ENCODE measurements at regions not wholly inside any gene's neighbourhood (a gene's known extent, or its start where the extent isn't known, plus 50 kb on each side); places are given as distances from the start of the nearest gene placed in this dataset.

DNA sequence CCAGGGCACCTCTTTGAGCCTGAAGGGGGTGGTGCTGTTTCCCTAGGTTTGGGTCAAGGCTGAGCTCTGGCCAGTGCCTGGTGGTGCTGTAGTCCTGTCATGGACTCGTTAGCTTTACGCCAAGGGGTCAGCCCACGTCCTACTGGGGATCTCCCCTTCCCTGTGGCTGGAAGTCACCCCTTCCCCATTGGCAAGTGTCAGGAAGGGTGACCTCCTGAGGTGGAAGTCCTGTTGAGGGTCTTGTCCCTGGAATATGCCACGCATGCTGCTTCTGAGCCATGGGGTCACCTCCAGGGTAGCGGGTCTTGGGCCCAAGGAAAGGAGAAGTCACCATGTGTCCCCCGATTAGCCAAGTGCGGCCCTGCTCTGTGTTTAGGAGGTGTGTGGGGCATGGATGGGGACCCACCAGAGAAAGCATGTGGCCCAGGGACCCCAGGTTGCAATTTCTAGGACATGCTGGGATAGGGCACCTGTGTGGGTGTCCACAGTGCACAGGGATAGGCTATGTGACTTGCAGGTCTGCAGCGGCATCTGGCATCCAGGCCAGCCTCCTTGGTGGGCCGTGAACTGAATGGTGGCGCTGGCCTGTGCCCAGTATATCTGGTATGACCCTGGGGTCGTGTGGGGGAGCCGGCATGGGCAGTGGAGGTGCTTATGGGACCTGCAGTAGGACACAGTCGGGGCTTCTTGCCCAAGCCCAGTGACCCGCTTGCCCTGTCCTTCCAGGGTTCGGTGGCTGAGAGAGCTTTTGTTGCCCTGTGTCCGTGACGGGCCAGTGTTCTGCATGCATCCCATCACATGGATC is 226.7 kb downstream of the SNRPN start:
- Histone ChIP-seq H3K9me3 (replicated peaks; ENCODE audit: control insufficient read depth, insufficient read depth, low read depth, low read length) (no peaks in the 10 kb centered on the region), H3K27ac (ENCODE audit: extremely low read depth, low read depth, low read length) (no peak overlapping the region), H3K36me3 (ENCODE audit: control insufficient read depth, insufficient read depth, low read length) (no peaks in the 10 kb centered on the region), H3K27me3 (ENCODE audit: control insufficient read depth in 2 of 2, insufficient read depth in 2 of 2, low read length in 2 of 2) (no peaks in the 10 kb centered on the region), H3K79me2 (ENCODE audit: control insufficient read depth, insufficient read depth, low read length) (no peaks in the 10 kb centered on the region), H2AFZ (ENCODE audit: low read depth, low read length) (no peak overlapping the region), H3K9ac (ENCODE audit: insufficient read depth in 1 of 2, low read depth in 2 of 2, low read length in 2 of 2) (no peak overlapping the region), H3K4me1 (replicated peaks in 1 of 2; ENCODE audit: control insufficient read depth in 2 of 2, insufficient read depth in 2 of 2, low read length in 2 of 2) (no peaks in the 10 kb centered on the region), H3K4me2 (ENCODE audit: insufficient read depth, low read length) (no peak overlapping the region), H4K20me1 (replicated peaks; ENCODE audit: control insufficient read depth, insufficient read depth, low read length) (no peaks in the 10 kb centered on the region), H3K9me1 (ENCODE audit: control insufficient read depth, insufficient read depth, low read length) (no peaks in the 10 kb centered on the region), H3K4me3 (no peak overlapping the region)
- in situ Hi-C loops (cut with MboI) (no loop called here), intact Hi-C loops (cut with micrococcal nuclease) (no loop called here)
- 3% methylated on average over 15 of the region's 17 CpGs for WGBS (ENCODE audit: insufficient coverage, low coverage, missing lambda C conversion rate)
- no TSS peak for BruUV-seq (replicated peaks)
- no peak for DNase-seq (ENCODE audit: extremely low read depth in 1 of 4, low spot score in 3 of 4)
- FAIRE-seq: no peak
- ChIA-PET CTCF (ENCODE audit: low intra/inter-chr PET ratio) (no interaction called here), POLR2A (no interaction called here)
- no peak for ATAC-seq
- TF ChIP-seq, protein P1, sequence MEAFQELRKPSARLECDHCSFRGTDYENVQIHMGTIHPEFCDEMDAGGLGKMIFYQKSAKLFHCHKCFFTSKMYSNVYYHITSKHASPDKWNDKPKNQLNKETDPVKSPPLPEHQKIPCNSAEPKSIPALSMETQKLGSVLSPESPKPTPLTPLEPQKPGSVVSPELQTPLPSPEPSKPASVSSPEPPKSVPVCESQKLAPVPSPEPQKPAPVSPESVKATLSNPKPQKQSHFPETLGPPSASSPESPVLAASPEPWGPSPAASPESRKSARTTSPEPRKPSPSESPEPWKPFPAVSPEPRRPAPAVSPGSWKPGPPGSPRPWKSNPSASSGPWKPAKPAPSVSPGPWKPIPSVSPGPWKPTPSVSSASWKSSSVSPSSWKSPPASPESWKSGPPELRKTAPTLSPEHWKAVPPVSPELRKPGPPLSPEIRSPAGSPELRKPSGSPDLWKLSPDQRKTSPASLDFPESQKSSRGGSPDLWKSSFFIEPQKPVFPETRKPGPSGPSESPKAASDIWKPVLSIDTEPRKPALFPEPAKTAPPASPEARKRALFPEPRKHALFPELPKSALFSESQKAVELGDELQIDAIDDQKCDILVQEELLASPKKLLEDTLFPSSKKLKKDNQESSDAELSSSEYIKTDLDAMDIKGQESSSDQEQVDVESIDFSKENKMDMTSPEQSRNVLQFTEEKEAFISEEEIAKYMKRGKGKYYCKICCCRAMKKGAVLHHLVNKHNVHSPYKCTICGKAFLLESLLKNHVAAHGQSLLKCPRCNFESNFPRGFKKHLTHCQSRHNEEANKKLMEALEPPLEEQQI (IDR thresholded peaks at IDR 0.05): no peak
- TF ChIP-seq PHB (CRISPR knock-in tag; IDR thresholded peaks at IDR 0.05): no peak
- TF ChIP-seq, protein P2, sequence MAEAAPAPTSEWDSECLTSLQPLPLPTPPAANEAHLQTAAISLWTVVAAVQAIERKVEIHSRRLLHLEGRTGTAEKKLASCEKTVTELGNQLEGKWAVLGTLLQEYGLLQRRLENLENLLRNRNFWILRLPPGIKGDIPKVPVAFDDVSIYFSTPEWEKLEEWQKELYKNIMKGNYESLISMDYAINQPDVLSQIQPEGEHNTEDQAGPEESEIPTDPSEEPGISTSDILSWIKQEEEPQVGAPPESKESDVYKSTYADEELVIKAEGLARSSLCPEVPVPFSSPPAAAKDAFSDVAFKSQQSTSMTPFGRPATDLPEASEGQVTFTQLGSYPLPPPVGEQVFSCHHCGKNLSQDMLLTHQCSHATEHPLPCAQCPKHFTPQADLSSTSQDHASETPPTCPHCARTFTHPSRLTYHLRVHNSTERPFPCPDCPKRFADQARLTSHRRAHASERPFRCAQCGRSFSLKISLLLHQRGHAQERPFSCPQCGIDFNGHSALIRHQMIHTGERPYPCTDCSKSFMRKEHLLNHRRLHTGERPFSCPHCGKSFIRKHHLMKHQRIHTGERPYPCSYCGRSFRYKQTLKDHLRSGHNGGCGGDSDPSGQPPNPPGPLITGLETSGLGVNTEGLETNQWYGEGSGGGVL (CRISPR knock-in tag; IDR thresholded peaks at IDR 0.05): no peak
- no peak for TF ChIP-seq CREM (IDR thresholded peaks at IDR 0.05; ENCODE audit: low read depth)
- no peak for TF ChIP-seq YY1 (IDR thresholded peaks at IDR 0.05; ENCODE audit: borderline replicate concordance in 1 of 3, control insufficient read depth in 1 of 3, extremely low read depth in 1 of 3, insufficient read depth in 3 of 3, insufficient read length in 1 of 3, insufficient replicate concordance in 2 of 3, low read depth in 1 of 3, low read length in 2 of 3)
- TF ChIP-seq STAG1 (CRISPR knock-in tag; IDR thresholded peaks at IDR 0.05; ENCODE audit: borderline replicate concordance): no peak
- no peak for TF ChIP-seq ARHGAP35 (IDR thresholded peaks at IDR 0.05; ENCODE audit: partially characterized antibody)
- no peak for TF ChIP-seq MEIS2 (IDR thresholded peaks at IDR 0.05; ENCODE audit: partially characterized antibody)
- TF ChIP-seq, protein P3, sequence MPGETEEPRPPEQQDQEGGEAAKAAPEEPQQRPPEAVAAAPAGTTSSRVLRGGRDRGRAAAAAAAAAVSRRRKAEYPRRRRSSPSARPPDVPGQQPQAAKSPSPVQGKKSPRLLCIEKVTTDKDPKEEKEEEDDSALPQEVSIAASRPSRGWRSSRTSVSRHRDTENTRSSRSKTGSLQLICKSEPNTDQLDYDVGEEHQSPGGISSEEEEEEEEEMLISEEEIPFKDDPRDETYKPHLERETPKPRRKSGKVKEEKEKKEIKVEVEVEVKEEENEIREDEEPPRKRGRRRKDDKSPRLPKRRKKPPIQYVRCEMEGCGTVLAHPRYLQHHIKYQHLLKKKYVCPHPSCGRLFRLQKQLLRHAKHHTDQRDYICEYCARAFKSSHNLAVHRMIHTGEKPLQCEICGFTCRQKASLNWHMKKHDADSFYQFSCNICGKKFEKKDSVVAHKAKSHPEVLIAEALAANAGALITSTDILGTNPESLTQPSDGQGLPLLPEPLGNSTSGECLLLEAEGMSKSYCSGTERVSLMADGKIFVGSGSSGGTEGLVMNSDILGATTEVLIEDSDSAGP (CRISPR knock-in tag; IDR thresholded peaks at IDR 0.05): no peak
- TF ChIP-seq, protein P4, sequence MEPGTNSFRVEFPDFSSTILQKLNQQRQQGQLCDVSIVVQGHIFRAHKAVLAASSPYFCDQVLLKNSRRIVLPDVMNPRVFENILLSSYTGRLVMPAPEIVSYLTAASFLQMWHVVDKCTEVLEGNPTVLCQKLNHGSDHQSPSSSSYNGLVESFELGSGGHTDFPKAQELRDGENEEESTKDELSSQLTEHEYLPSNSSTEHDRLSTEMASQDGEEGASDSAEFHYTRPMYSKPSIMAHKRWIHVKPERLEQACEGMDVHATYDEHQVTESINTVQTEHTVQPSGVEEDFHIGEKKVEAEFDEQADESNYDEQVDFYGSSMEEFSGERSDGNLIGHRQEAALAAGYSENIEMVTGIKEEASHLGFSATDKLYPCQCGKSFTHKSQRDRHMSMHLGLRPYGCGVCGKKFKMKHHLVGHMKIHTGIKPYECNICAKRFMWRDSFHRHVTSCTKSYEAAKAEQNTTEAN (CRISPR knock-in tag; IDR thresholded peaks at IDR 0.05): no peak
- TF ChIP-seq GABPB1 (CRISPR knock-in tag; IDR thresholded peaks at IDR 0.05): no peak
- TF ChIP-seq EP300 (IDR thresholded peaks at IDR 0.05; ENCODE audit: low read length): no peak
- TF ChIP-seq ZNF444 (CRISPR knock-in tag; IDR thresholded peaks at IDR 0.05): no peak
- no peak for TF ChIP-seq DNMT1 (IDR thresholded peaks at IDR 0.05)
